Stimulated activated CD4-positive, alpha-beta T cell treated with anti-CD3 and anti-CD28 coated beads, Interleukin-4, amount 100 ng/mL, for 48 hours (primary cell): ENCODE measurements at regions not wholly inside any gene's neighbourhood (a gene's known extent, or its start where the extent isn't known, plus 50 kb on each side); places are given as distances from the start of the nearest gene placed in this dataset.
"Not testable (repeated sequence)": the region's sequence is repeated elsewhere in the genome, so short reads cannot be mapped to it uniquely, and the experiment has no call there.

Experiments
- DNase-seq, 2 donors: peaks; one replicate each; pipeline ENCODE4 v3.0.0-alpha.2; 2020; ENCODE audit warnings: low read depth in 2 of 2

- not testable (repeated sequence) for DNase-seq
Observed at GRCh38 chr10:77740396-77740795, 102.8 kb upstream of the KCNMA1 start.

- DNase-seq, result no peak
Observed at GRCh38 chr10:77738496-77739158, 101.0 kb upstream of the KCNMA1 start.

GRCh38 chr10:77737608-77738007 is 100.0 kb upstream of the KCNMA1 start:
- no peak for DNase-seq

- not testable (repeated sequence) for DNase-seq
Observed at GRCh38 chr10:77735136-77735535, 97.5 kb upstream of the KCNMA1 start.

GRCh38 chr10:77732213-77733003 is 94.8 kb upstream of the KCNMA1 start:
- no peak for DNase-seq

- no peak for DNase-seq
Observed at GRCh38 chr10:77727481-77727880, 89.9 kb upstream of the KCNMA1 start.

GRCh38 chr10:77726732-77727131 is 89.1 kb upstream of the KCNMA1 start:
- DNase-seq, result no peak

- no peak for DNase-seq
Observed at GRCh38 chr10:77726301-77726700, 88.7 kb upstream of the KCNMA1 start.

GRCh38 chr10:77724820-77725219 is 87.2 kb upstream of the KCNMA1 start:
- DNase-seq, result no peak

GRCh38 chr10:77723376-77723775 is 85.8 kb upstream of the KCNMA1 start:
- no peak for DNase-seq

- DNase-seq, result not testable (repeated sequence)
Observed at GRCh38 chr10:77722956-77723355, 85.3 kb upstream of the KCNMA1 start.

- no peak for DNase-seq
Observed at GRCh38 chr10:77721815-77722214, 84.2 kb upstream of the KCNMA1 start.

- no peak for DNase-seq
Observed at GRCh38 chr10:77718957-77719356, 81.3 kb upstream of the KCNMA1 start.

GRCh38 chr10:77718312-77718711 is 80.7 kb upstream of the KCNMA1 start:
- not testable (repeated sequence) for DNase-seq

- DNase-seq, result no peak
Observed at GRCh38 chr10:77717336-77717735, 79.7 kb upstream of the KCNMA1 start.

- DNase-seq, result no peak
Observed at GRCh38 chr10:77716458-77717317, 79.1 kb upstream of the KCNMA1 start.

- no peak for DNase-seq
Observed at GRCh38 chr10:77715536-77715935, 77.9 kb upstream of the KCNMA1 start.

GRCh38 chr10:77715088-77715487 is 77.5 kb upstream of the KCNMA1 start:
- DNase-seq, result no peak

GRCh38 chr10:77713521-77714280 is 76.1 kb upstream of the KCNMA1 start:
- DNase-seq, result no peak

GRCh38 chr10:77712207-77712606 is 74.6 kb upstream of the KCNMA1 start:
- no peak for DNase-seq

GRCh38 chr10:77711683-77712049 is 74.1 kb upstream of the KCNMA1 start:
- DNase-seq, result no peak
